Stomach (tissue), 4 donors: ENCODE measurements at regions not wholly inside any gene's neighbourhood (a gene's known extent, or its start where the extent isn't known, plus 50 kb on each side); places are given as distances from the start of the nearest gene placed in this dataset.

Experiments used
- EP300 ChIP-seq: sonication (generic); formaldehyde crosslinking; IDR thresholded peaks from one replicate; pipeline ENCODE4 v1.6.1; 2017; ENCODE audit warnings: antibody characterized with exemption
- POLR2A ChIP-seq, 4 donors: fragments of 450-650 bp; IDR thresholded peaks; one replicate each; pipeline ENCODE4 v1.6.1; 2016; ENCODE audit warnings: antibody characterized with exemption in 4 of 4, control low read depth in 2 of 4, mild to moderate bottlenecking in 1 of 4, moderate library complexity in 1 of 4
- POLR2AphosphoS5 ChIP-seq, 3 donors: sonication (generic); formaldehyde crosslinking; IDR thresholded peaks; one replicate each; pipeline ENCODE4 v1.6.1; 2016; ENCODE audit warnings: antibody characterized with exemption in 3 of 3
- TF ChIP-seq, protein P1 (sequence below), 7 experiments: fragments of 450-650 bp in 4 of 7; fragments of 200-600 bp in 3 of 7; sonication (generic) in 3 of 7; IDR thresholded peaks; one replicate each; pipeline ENCODE4 v1.5.1; 2016 to 2019; ENCODE audit warnings: antibody characterized with exemption in 7 of 7, control low read depth in 2 of 7, mild to moderate bottlenecking in 1 of 7

DNA sequence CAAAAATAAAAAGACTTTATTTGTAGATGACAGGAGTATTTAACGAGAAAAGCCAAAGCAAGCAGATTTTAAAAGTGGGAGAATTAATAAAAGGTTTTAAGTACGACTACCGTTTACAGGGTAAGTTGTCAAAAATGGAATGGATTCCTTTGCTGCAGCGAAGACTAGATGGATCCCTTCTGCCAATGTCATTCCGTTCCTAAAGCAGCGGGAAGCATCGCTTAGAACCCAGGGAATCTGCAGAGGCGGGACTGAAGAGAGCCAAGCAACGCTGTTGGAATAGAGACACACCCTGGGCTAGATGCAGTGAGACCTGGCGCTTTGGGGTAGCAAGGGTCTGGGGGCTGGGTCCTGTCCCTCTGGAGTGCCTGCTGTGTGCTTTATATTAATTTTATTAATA is 303.1 kb upstream of the MKI67 start:
- TF ChIP-seq, protein P1, sequence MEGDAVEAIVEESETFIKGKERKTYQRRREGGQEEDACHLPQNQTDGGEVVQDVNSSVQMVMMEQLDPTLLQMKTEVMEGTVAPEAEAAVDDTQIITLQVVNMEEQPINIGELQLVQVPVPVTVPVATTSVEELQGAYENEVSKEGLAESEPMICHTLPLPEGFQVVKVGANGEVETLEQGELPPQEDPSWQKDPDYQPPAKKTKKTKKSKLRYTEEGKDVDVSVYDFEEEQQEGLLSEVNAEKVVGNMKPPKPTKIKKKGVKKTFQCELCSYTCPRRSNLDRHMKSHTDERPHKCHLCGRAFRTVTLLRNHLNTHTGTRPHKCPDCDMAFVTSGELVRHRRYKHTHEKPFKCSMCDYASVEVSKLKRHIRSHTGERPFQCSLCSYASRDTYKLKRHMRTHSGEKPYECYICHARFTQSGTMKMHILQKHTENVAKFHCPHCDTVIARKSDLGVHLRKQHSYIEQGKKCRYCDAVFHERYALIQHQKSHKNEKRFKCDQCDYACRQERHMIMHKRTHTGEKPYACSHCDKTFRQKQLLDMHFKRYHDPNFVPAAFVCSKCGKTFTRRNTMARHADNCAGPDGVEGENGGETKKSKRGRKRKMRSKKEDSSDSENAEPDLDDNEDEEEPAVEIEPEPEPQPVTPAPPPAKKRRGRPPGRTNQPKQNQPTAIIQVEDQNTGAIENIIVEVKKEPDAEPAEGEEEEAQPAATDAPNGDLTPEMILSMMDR (IDR thresholded peaks at IDR 0.05): no peak
- no peak for TF ChIP-seq POLR2AphosphoS5 (IDR thresholded peaks at IDR 0.05)
- no peak for TF ChIP-seq POLR2A (IDR thresholded peaks at IDR 0.05)
- TF ChIP-seq EP300: no peak
